Activated CD8-positive, alpha-beta T cell treated with anti-CD3 and anti-CD28 coated beads for 36 hours (primary cell): ENCODE measurements at regions not wholly inside any gene's neighbourhood (a gene's known extent, or its start where the extent isn't known, plus 50 kb on each side); places are given as distances from the start of the nearest gene placed in this dataset.

Experiments used
- ATAC-seq: fragments of 200-7000 bp; cut with Tn5 transposase; one replicate; pipeline ENCODE4 v1.10.0; 2021; ENCODE audit warnings: mild to moderate bottlenecking, moderate library complexity
- CTCF ChIA-PET: fragments of 350-600 bp; sonication (Branson Sonifier 250); formaldehyde crosslinking; loops from one replicate; lab custom pipeline; 2021; ENCODE audit warnings: antibody characterized with exemption; lab: Charles Lee
- POLR2A ChIA-PET: fragments of 350-600 bp; sonication (Branson Sonifier 250); formaldehyde crosslinking; loops from one replicate; lab custom pipeline; 2021; ENCODE audit warnings: antibody characterized with exemption; lab: Charles Lee
- DNase-seq: peaks from one replicate; pipeline ENCODE4 v3.0.0-alpha.2; 2020
- H3K27ac Mint-ChIP-seq: one replicate; pipeline ENCODE4 v1.8.0; 2021; ENCODE audit warnings: mild to moderate bottlenecking, mixed read lengths
- H3K27me3 Mint-ChIP-seq: one replicate; pipeline ENCODE4 v1.8.0; 2021; ENCODE audit warnings: mixed read lengths
- H3K36me3 Mint-ChIP-seq: one replicate; pipeline ENCODE4 v1.8.0; 2021; ENCODE audit warnings: low read depth, mixed read lengths
- H3K4me1 Mint-ChIP-seq: one replicate; pipeline ENCODE4 v1.8.0; 2021; ENCODE audit warnings: low read depth, mixed read lengths
- H3K4me3 Mint-ChIP-seq: one replicate; pipeline ENCODE4 v1.8.0; 2021; ENCODE audit warnings: mild to moderate bottlenecking, moderate library complexity, mixed read lengths
- H3K9me3 Mint-ChIP-seq: one replicate; pipeline ENCODE4 v1.8.0; 2021; ENCODE audit warnings: mixed read lengths
- CTCF ChIP-seq: fragments of 200-600 bp; IDR thresholded peaks from one replicate; pipeline ENCODE4 v1.8.0; 2022; ENCODE audit warnings: antibody characterized with exemption, mild to moderate bottlenecking
- intact Hi-C: fragments of 100-400 bp; cut with micrococcal nuclease; formaldehyde crosslinking; loops from one replicate; pipeline ENCODE4 v1.10.0; 2022

GRCh38 chr12:118528625-118529024 lies 152.3 kb downstream of the SUDS3 start:
- DNase-seq (no peak), ATAC-seq (no peak)
- no peak for TF ChIP-seq CTCF
- intact Hi-C loops = no loop called here
- H3K4me3 Mint-ChIP-seq = no peak overlapping the region
- H3K27ac Mint-ChIP-seq = no peak overlapping the region
- ChIA-PET CTCF (no interaction called here), POLR2A (no interaction called here)
- H3K9me3 Mint-ChIP-seq = no peaks in the 10 kb centered on the region
- peaks cover 1% of the 10 kb centered on the region for H3K27me3 Mint-ChIP-seq
- no peaks in the 10 kb centered on the region for H3K4me1 Mint-ChIP-seq
- no peaks in the 10 kb centered on the region for H3K36me3 Mint-ChIP-seq

GRCh38 chr12:118534003-118534402 lies 157.6 kb downstream of the SUDS3 start:
- no peak for TF ChIP-seq CTCF
- Mint-ChIP-seq H3K9me3 (no peaks in the 10 kb centered on the region), H3K27ac (no peak overlapping the region), H3K4me3 (no peak overlapping the region), H3K27me3 (peaks cover 2% of the 10 kb centered on the region), H3K4me1 (no peaks in the 10 kb centered on the region), H3K36me3 (no peaks in the 10 kb centered on the region)
- no peak for DNase-seq
- intact Hi-C loops = no loop called here
- CTCF ChIA-PET = no interaction called here
- ATAC-seq = no peak
- POLR2A ChIA-PET = no interaction called here

DNA sequence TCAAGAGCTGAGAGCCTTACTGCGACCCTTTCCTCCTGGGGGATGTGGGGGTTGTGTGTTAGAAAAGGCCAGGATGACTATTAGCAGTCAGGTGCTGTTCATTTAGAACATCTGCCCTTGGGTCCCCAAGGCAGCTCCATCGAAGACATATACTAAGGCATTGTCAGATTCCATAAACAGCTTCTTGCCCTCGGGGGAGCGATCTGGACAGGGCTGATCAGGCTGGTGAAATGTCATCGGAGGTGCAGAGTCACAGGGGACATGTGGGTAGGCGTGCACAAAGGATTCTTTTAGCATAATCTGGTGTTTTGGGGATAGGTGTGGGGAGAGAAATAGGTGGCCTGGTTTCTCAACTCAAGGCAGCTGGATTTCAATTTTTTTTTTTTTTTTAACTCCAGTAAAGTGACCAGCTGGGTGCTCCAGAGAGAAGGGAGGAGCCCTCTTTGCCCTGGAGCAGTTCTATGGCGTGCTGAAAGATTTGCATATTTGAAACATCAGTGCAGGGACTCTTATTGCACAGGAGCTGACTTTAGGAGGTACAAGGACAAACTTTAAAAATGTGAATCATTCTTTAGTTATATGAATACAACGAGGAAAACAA lies 160.1 kb downstream of the SUDS3 start:
- Mint-ChIP-seq H3K9me3 (no peaks in the 10 kb centered on the region), H3K36me3 (no peaks in the 10 kb centered on the region), H3K4me3 (no peak overlapping the region), H3K27ac (no peak overlapping the region), H3K4me1 (no peaks in the 10 kb centered on the region), H3K27me3 (peaks cover 3% of the 10 kb centered on the region)
- no peak for ATAC-seq
- ChIA-PET CTCF (no interaction called here), POLR2A (no interaction called here)
- DNase-seq = no peak
- intact Hi-C loops = no loop called here
- TF ChIP-seq CTCF = no peak

DNA sequence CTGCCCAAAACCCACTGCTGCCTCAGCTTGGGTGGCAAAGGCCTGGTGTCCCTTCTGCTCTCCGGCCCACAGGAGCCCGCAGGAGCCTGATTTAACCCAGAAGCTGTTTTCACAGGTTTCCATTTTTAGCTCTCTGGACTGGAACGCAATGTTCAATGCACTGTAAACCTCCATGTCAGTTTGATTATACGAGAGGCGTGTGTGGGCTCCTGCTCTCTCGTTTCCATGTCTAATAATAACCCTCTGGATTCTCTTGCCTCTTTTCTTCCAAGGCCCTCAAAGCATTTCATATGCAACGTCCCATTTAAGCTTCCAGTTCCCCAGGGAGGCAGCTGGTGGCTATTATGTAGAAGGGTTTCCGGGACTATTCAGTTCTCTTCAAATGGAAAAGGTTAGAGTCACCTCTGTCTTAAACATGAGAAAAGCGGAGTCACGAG lies 161.1 kb downstream of the SUDS3 start:
- intact Hi-C loops = no loop called here
- H3K4me3 Mint-ChIP-seq = no peak overlapping the region
- no peak for TF ChIP-seq CTCF
- H3K36me3 Mint-ChIP-seq = no peaks in the 10 kb centered on the region
- ATAC-seq = no peak
- no peaks in the 10 kb centered on the region for H3K9me3 Mint-ChIP-seq
- no peak for DNase-seq
- H3K27me3 Mint-ChIP-seq = peaks cover 3% of the 10 kb centered on the region
- H3K4me1 Mint-ChIP-seq = no peaks in the 10 kb centered on the region
- ChIA-PET CTCF (no interaction called here), POLR2A (no interaction called here)
- no peak overlapping the region for H3K27ac Mint-ChIP-seq

DNA sequence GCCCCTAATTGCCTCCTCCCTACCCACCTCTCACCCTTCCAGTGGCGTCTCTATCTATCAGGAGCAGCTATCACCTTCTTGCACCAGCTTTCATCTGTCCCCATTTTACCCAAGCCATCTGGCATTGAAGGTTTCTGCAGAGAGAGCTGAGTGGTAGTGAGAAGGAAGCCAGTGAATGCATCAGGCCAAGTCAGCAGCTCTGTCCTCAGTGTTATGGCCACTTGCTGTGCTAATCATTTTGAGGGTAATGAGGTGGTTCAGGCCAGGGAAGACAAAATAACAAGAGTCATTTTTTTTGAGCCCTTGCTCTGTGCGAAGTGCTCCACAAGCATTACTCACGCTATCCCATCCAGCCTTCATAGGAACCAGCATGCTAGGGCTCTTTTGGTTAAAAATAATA lies 164.7 kb downstream of the SUDS3 start:
- no peaks in the 10 kb centered on the region for H3K9me3 Mint-ChIP-seq
- CTCF ChIA-PET = interaction anchor here (0.7 kb wide), 1 partner anchor 9 kb away, joined by 3 read pairs; no protein-coding TSS in a partner anchor
- H3K27me3 Mint-ChIP-seq = peaks cover 3% of the 10 kb centered on the region
- H3K27ac Mint-ChIP-seq = no peak overlapping the region
- no peaks in the 10 kb centered on the region for H3K4me1 Mint-ChIP-seq
- no peaks in the 10 kb centered on the region for H3K36me3 Mint-ChIP-seq
- intact Hi-C loops = no loop called here
- ATAC-seq (no peak), DNase-seq (no peak)
- POLR2A ChIA-PET = no interaction called here
- no peak for TF ChIP-seq CTCF
- no peak overlapping the region for H3K4me3 Mint-ChIP-seq
